C4-2B (cell line): ENCODE measurements at regions not wholly inside any gene's neighbourhood (a gene's known extent, or its start where the extent isn't known, plus 50 kb on each side); places are given as distances from the start of the nearest gene placed in this dataset.

Source experiments
- ZFX ChIP-seq: fragments of 450-650 bp; IDR thresholded peaks from 2 replicates; pipeline ENCODE4 v1.6.1; 2017
- TF ChIP-seq, protein P1 (sequence below): fragments of 450-650 bp; conservative IDR thresholded peaks from 2 replicates; pipeline ENCODE4 v1.5.1; 2017; ENCODE audit warnings: mild to moderate bottlenecking

DNA sequence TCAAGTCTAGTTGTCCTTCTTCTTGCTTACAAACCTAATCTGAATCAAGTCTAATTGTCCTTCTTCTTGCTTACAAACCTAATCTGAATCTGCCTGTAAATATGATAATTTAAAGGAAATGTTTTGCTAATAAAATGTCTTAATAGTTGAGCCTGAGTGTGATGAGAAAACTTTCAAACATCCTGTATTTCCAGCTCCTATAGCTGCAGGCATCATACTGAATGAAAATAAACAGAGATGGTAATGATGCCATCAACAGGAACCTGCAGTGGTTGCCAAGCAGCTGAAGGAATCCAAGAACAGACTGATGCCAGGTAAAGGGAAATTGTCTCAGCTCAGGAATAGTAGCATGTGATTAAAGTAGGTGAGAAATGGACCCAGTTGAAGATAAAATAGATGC lies 156.1 kb upstream of the IRS4 start:
- TF ChIP-seq, protein P1, sequence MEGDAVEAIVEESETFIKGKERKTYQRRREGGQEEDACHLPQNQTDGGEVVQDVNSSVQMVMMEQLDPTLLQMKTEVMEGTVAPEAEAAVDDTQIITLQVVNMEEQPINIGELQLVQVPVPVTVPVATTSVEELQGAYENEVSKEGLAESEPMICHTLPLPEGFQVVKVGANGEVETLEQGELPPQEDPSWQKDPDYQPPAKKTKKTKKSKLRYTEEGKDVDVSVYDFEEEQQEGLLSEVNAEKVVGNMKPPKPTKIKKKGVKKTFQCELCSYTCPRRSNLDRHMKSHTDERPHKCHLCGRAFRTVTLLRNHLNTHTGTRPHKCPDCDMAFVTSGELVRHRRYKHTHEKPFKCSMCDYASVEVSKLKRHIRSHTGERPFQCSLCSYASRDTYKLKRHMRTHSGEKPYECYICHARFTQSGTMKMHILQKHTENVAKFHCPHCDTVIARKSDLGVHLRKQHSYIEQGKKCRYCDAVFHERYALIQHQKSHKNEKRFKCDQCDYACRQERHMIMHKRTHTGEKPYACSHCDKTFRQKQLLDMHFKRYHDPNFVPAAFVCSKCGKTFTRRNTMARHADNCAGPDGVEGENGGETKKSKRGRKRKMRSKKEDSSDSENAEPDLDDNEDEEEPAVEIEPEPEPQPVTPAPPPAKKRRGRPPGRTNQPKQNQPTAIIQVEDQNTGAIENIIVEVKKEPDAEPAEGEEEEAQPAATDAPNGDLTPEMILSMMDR, result no peak
- no peak for TF ChIP-seq ZFX
